HEK293 (cell line): ENCODE measurements at regions not wholly inside any gene's neighbourhood (a gene's known extent, or its start where the extent isn't known, plus 50 kb on each side); places are given as distances from the start of the nearest gene placed in this dataset.

Experiments used
- CTCF ChIA-PET: fragments of 350-600 bp; formaldehyde crosslinking; extraction: SDS; loops from one replicate; lab custom pipeline; 2021; ENCODE audit warnings: antibody characterized with exemption; lab: Yijun Ruan, JAX
- POLR2A ChIA-PET: fragments of 300-600 bp; formaldehyde crosslinking; extraction: SDS; loops from one replicate; lab custom pipeline; 2020; ENCODE audit warnings: antibody characterized with exemption, inconsistent platforms; lab: Yijun Ruan, JAX
- H3K27ac ChIP-seq: fragments of 200-500 bp; sonication (Bioruptor generic); 2 replicates; pipeline ENCODE4 v1.5.1; 2014; ENCODE audit warnings: low read depth, low read length, control low read depth, inconsistent platforms; ENCODE audit errors: extremely low read depth
- H3K36me3 ChIP-seq, 2 experiments: fragments of 200-500 bp in 1 of 2; sonication (Bioruptor generic) in 1 of 2; 1 replicate in 1 of 2; 2 replicates in 1 of 2; pipeline ENCODE4 v1.5.1; 2014 to 2017; ENCODE audit warnings: inconsistent platforms in 2 of 2, low read length in 2 of 2; ENCODE audit not compliant: control insufficient read depth in 2 of 2, insufficient read depth in 1 of 2
- H3K4me1 ChIP-seq: fragments of 200-500 bp; sonication (Bioruptor generic); 2 replicates; pipeline ENCODE4 v1.5.1; 2014; ENCODE audit warnings: mild to moderate bottlenecking, low read length, inconsistent platforms; ENCODE audit not compliant: control insufficient read depth, insufficient read depth
- H3K4me3 ChIP-seq: 2 replicates; pipeline ENCODE4 v1.5.1; 2011; ENCODE audit warnings: low read depth, mild to moderate bottlenecking, control low read depth, low read length, moderate library complexity
- H3K9me3 ChIP-seq: fragments of 200-500 bp; sonication (Bioruptor generic); 2 replicates; pipeline ENCODE4 v1.5.1; 2014; ENCODE audit warnings: low read depth, low read length, inconsistent platforms; ENCODE audit not compliant: control insufficient read depth, insufficient read depth
- FEZF1 ChIP-seq: fragments of 450-650 bp; formaldehyde crosslinking; IDR thresholded peaks from 2 replicates; pipeline ENCODE4 v1.5.1; 2016; ENCODE audit warnings: missing biosample characterization, missing genetic modification characterization
- MEIS1 ChIP-seq: sonication (generic); formaldehyde crosslinking; IDR thresholded peaks from 2 replicates; pipeline ENCODE4 v1.8.1; 2022; ENCODE audit warnings: missing genetic modification reagents, mild to moderate bottlenecking, borderline replicate concordance
- PRDM2 ChIP-seq: fragments of 450-650 bp; formaldehyde crosslinking; IDR thresholded peaks from 2 replicates; pipeline ENCODE4 v1.5.1; 2016; ENCODE audit warnings: missing biosample characterization, missing genetic modification characterization, borderline replicate concordance
- PRDM6 ChIP-seq: fragments of 450-650 bp; formaldehyde crosslinking; IDR thresholded peaks from 2 replicates; pipeline ENCODE4 v1.5.1; 2017; ENCODE audit warnings: missing biosample characterization, missing genetic modification characterization
- YY2 ChIP-seq: fragments of 450-650 bp; formaldehyde crosslinking; IDR thresholded peaks from 2 replicates; pipeline ENCODE4 v1.5.1; 2016; ENCODE audit warnings: missing biosample characterization, missing genetic modification characterization
- ZBTB11 ChIP-seq: fragments of 450-650 bp; formaldehyde crosslinking; conservative IDR thresholded peaks from 2 replicates; pipeline ENCODE4 v1.5.1; 2016; ENCODE audit warnings: low read depth, missing biosample characterization, missing genetic modification characterization
- ZBTB17 ChIP-seq: fragments of 450-650 bp; formaldehyde crosslinking; IDR thresholded peaks from 2 replicates; pipeline ENCODE4 v1.5.1; 2016; ENCODE audit warnings: missing biosample characterization, missing genetic modification characterization
- ZBTB21 ChIP-seq: fragments of 450-650 bp; formaldehyde crosslinking; IDR thresholded peaks from 2 replicates; pipeline ENCODE4 v1.5.1; 2017; ENCODE audit warnings: missing biosample characterization, missing genetic modification characterization
- ZNF146 ChIP-seq: fragments of 450-650 bp; formaldehyde crosslinking; IDR thresholded peaks from 2 replicates; pipeline ENCODE4 v1.5.1; 2016; ENCODE audit warnings: missing biosample characterization, missing genetic modification characterization
- ZNF223 ChIP-seq: fragments of 450-650 bp; formaldehyde crosslinking; IDR thresholded peaks from 2 replicates; pipeline ENCODE4 v1.5.1; 2016; ENCODE audit warnings: missing biosample characterization, missing genetic modification characterization
- ZNF24 ChIP-seq: fragments of 450-650 bp; formaldehyde crosslinking; IDR thresholded peaks from 2 replicates; pipeline ENCODE4 v1.5.1; 2016; ENCODE audit warnings: missing biosample characterization, missing genetic modification characterization
- ZNF362 ChIP-seq: fragments of 450-650 bp; formaldehyde crosslinking; IDR thresholded peaks from 2 replicates; pipeline ENCODE4 v1.5.1; 2016; ENCODE audit warnings: missing biosample characterization, missing genetic modification characterization
- ZNF366 ChIP-seq: fragments of 450-650 bp; formaldehyde crosslinking; conservative IDR thresholded peaks from 2 replicates; pipeline ENCODE4 v1.5.1; 2016; ENCODE audit warnings: missing biosample characterization, missing genetic modification characterization
- ZNF473 ChIP-seq: fragments of 450-650 bp; formaldehyde crosslinking; IDR thresholded peaks from 2 replicates; pipeline ENCODE4 v1.5.1; 2017; ENCODE audit warnings: missing biosample characterization, missing genetic modification characterization
- ZNF529 ChIP-seq: fragments of 450-650 bp; formaldehyde crosslinking; IDR thresholded peaks from 2 replicates; pipeline ENCODE4 v1.5.1; 2017; ENCODE audit warnings: missing genetic modification characterization, missing biosample characterization; ENCODE audit not compliant: insufficient replicate concordance
- ZNF624 ChIP-seq: fragments of 450-650 bp; formaldehyde crosslinking; IDR thresholded peaks from 2 replicates; pipeline ENCODE4 v1.5.1; 2017; ENCODE audit warnings: missing biosample characterization, missing genetic modification characterization
- ZNF76 ChIP-seq: fragments of 450-650 bp; formaldehyde crosslinking; IDR thresholded peaks from 2 replicates; pipeline ENCODE4; 2016; ENCODE audit warnings: low read depth, missing biosample characterization, missing genetic modification characterization, borderline replicate concordance
- ZXDB ChIP-seq: fragments of 450-650 bp; formaldehyde crosslinking; IDR thresholded peaks from 2 replicates; pipeline ENCODE4 v1.5.1; 2016; ENCODE audit warnings: missing biosample characterization, missing genetic modification characterization
- TF ChIP-seq, protein P1 (sequence below): fragments of 450-650 bp; formaldehyde crosslinking; IDR thresholded peaks from 2 replicates; pipeline ENCODE4 v1.5.1; 2017; ENCODE audit warnings: missing biosample characterization, missing genetic modification characterization

- H3K36me3 ChIP-seq = no peaks in the 10 kb centered on the region
- CTCF ChIA-PET = interaction anchor here (0.7 to 6.0 kb wide), 9 partner anchors 110 to 875 kb away, joined by 3 to 67 read pairs (median 19); partner anchors contain the start of gene PLK2
- no peaks in the 10 kb centered on the region for H3K9me3 ChIP-seq
- H3K4me1 ChIP-seq = peaks cover 24% of the 10 kb centered on the region
- no peak for TF ChIP-seq MEIS1 (CRISPR knock-in tag)
- TF ChIP-seq PRDM6 (tag by site-specific recombination) = peak; percentile 46; the same call in 1 of the 2 replicates
- TF ChIP-seq, protein P1, sequence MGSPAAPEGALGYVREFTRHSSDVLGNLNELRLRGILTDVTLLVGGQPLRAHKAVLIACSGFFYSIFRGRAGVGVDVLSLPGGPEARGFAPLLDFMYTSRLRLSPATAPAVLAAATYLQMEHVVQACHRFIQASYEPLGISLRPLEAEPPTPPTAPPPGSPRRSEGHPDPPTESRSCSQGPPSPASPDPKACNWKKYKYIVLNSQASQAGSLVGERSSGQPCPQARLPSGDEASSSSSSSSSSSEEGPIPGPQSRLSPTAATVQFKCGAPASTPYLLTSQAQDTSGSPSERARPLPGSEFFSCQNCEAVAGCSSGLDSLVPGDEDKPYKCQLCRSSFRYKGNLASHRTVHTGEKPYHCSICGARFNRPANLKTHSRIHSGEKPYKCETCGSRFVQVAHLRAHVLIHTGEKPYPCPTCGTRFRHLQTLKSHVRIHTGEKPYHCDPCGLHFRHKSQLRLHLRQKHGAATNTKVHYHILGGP (tag by site-specific recombination) = peak; percentile 39; the same call in 1 of the 2 replicates
- TF ChIP-seq FEZF1 (tag by site-specific recombination) = peak; percentile 63
- no peak for TF ChIP-seq ZNF366 (tag by site-specific recombination)
- no peak for TF ChIP-seq ZNF624 (tag by site-specific recombination)
- TF ChIP-seq ZNF146 (tag by site-specific recombination) = no peak
- no peak for TF ChIP-seq ZNF473 (tag by site-specific recombination)
- no peak for TF ChIP-seq ZNF223
- peak; percentile 39; the same call in 1 of the 2 replicates for TF ChIP-seq ZXDB (tag by site-specific recombination)
- no peak for TF ChIP-seq ZBTB21 (tag by site-specific recombination)
- no peak for TF ChIP-seq ZNF529 (tag by site-specific recombination)
- no peak for TF ChIP-seq ZBTB11 (tag by site-specific recombination)
- no peak for TF ChIP-seq ZBTB17 (tag by site-specific recombination)
- TF ChIP-seq YY2 (tag by site-specific recombination) = no peak
- no peak for TF ChIP-seq ZNF76
- TF ChIP-seq, all 188 proteins: peak for 4
- POLR2A ChIA-PET = interaction anchor here (1.9 kb wide), 1 partner anchor 683 kb away, joined by 11 read pairs; the partner anchor contains the start of gene PLK2
- no peak overlapping the region for H3K27ac ChIP-seq
- no peak overlapping the region for H3K4me3 ChIP-seq
Observed at GRCh38 chr5:57777174-57777581, 294.6 kb upstream of the ACTBL2 start.

GRCh38 chr5:57776035-57776434 lies 293.4 kb upstream of the ACTBL2 start:
- no peak overlapping the region for H3K4me3 ChIP-seq
- no peak overlapping the region for H3K27ac ChIP-seq
- CTCF ChIA-PET = interaction anchor here (0.5 to 6.0 kb wide), 7 partner anchors 49 to 686 kb away, joined by 3 to 67 read pairs (median 4); partner anchors contain the start of gene PLK2
- peaks cover 24% of the 10 kb centered on the region for H3K4me1 ChIP-seq
- H3K36me3 ChIP-seq = no peaks in the 10 kb centered on the region
- POLR2A ChIA-PET = interaction anchor here (1.4 kb wide), 1 partner anchor 684 kb away, joined by 5 read pairs; the partner anchor contains the start of gene PLK2
- H3K9me3 ChIP-seq = no peaks in the 10 kb centered on the region
- TF ChIP-seq ZNF362 (tag by site-specific recombination) (no peak), PRDM2 (tag by site-specific recombination) (no peak), ZNF24 (tag by site-specific recombination) (no peak)
